ENCODE measurements at regions not wholly inside any gene's neighbourhood (a gene's known extent, or its start where the extent isn't known, plus 50 kb on each side); places are given as distances from the start of the nearest gene placed in this dataset.

GRCh38 chr10:55063811-55064210 is 262.8 kb upstream of the PCDH15 start:
- ATAC-seq = no peak
- TF ChIP-seq CREB5 (CRISPR knock-in tag; IDR thresholded peaks at IDR 0.05; ENCODE audit: low read depth) (no peak), POU6F1 (CRISPR knock-in tag; IDR thresholded peaks at IDR 0.05; ENCODE audit: borderline replicate concordance, low read depth) (no peak), ZC3H10 (CRISPR knock-in tag; IDR thresholded peaks at IDR 0.05) (no peak), ZNF565 (CRISPR knock-in tag; conservative IDR thresholded peaks at IDR 0.05; ENCODE audit: low read depth) (no peak), ZFP30 (CRISPR knock-in tag; IDR thresholded peaks at IDR 0.05) (no peak), ZFP3 (CRISPR knock-in tag; IDR thresholded peaks at IDR 0.05) (no peak), PPARA (CRISPR knock-in tag; IDR thresholded peaks at IDR 0.05; ENCODE audit: borderline replicate concordance) (no peak), PATZ1 (CRISPR knock-in tag; IDR thresholded peaks at IDR 0.05; ENCODE audit: borderline replicate concordance) (no peak), OSR1 (CRISPR knock-in tag; IDR thresholded peaks at IDR 0.05) (no peak), TSHZ2 (CRISPR knock-in tag; IDR thresholded peaks at IDR 0.05) (no peak), ZNF70 (CRISPR knock-in tag; IDR thresholded peaks at IDR 0.05) (no peak), TOX (CRISPR knock-in tag; IDR thresholded peaks at IDR 0.05; ENCODE audit: borderline replicate concordance) (no peak), ISL1 (CRISPR knock-in tag; IDR thresholded peaks at IDR 0.05) (no peak), TCF4 (CRISPR knock-in tag; IDR thresholded peaks at IDR 0.05; ENCODE audit: borderline replicate concordance) (no peak)

- TF ChIP-seq ZNF70 (CRISPR knock-in tag; IDR thresholded peaks at IDR 0.05) (no peak), BACH2 (CRISPR knock-in tag; IDR thresholded peaks at IDR 0.05; ENCODE audit: borderline replicate concordance) (no peak), CREB5 (CRISPR knock-in tag; IDR thresholded peaks at IDR 0.05; ENCODE audit: low read depth) (no peak), CSRNP3 (CRISPR knock-in tag; IDR thresholded peaks at IDR 0.05) (no peak), ISL1 (CRISPR knock-in tag; IDR thresholded peaks at IDR 0.05) (no peak), POU6F1 (CRISPR knock-in tag; IDR thresholded peaks at IDR 0.05; ENCODE audit: borderline replicate concordance, low read depth) (no peak), CSDC2 (CRISPR knock-in tag; IDR thresholded peaks at IDR 0.05) (no peak), OSR1 (CRISPR knock-in tag; IDR thresholded peaks at IDR 0.05) (no peak)
- no peak for ATAC-seq
Observed at GRCh38 chr10:55062349-55062748, 261.3 kb upstream of the PCDH15 start.
